ENCODE measurements at regions not wholly inside any gene's neighbourhood (a gene's known extent, or its start where the extent isn't known, plus 50 kb on each side); places are given as distances from the start of the nearest gene placed in this dataset.
"Not testable (repeated sequence)": the region's sequence is repeated elsewhere in the genome, so short reads cannot be mapped to it uniquely, and the experiment has no call there.

- DNase-seq = no peak
- in situ Hi-C loops (cut with MboI; ENCODE audit: low pct_unique_long_range_greater_than_20kb, low sequenced_read_pairs) = no loop called here
Observed at GRCh38 chr9:85136987-85137386, 467.5 kb downstream of the NTRK2 start.

DNA sequence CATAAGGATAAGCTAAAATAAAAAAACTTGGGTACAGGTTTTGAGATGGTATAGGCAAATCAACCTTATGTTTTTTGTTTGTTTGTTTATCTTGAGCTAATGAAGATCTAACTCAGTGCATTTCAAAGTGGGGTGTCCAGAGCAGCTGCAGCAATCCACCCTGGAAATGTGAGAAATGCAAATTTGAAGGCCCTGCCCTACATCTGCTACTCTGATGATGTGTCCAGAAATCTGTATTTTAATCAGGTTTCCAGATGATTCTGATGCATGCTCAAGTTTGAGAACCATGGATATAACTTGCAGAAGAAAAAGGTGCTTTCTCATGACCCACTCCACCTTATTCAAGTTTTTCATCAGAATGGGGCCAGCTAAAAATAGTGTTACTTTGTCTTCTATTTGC, 467.0 kb downstream of the NTRK2 start:
- in situ Hi-C loops (cut with MboI; ENCODE audit: low pct_unique_long_range_greater_than_20kb, low sequenced_read_pairs) = no loop called here

DNA sequence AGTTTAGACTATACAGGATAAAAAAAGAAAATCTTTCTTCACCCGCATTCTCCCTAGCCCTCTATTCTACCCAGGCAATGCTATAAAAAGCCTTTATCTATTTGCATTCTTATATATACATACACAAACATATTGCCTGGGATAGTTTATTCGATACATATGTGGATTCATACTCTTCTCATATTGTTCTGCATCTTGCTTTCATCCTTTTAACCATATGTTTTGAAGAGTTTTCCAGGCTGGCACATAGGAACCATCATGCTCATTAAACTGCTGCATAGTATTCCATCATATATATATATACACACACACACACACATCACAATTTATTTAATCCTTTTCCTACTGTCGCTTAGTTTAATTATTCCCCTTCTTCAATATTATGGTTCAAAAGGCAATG, 461.2 kb downstream of the NTRK2 start:
- in situ Hi-C loops (cut with MboI; ENCODE audit: low pct_unique_long_range_greater_than_20kb, low sequenced_read_pairs) = no loop called here
- no peak for DNase-seq

More for the DNA sequence above, 467.0 kb downstream of the NTRK2 start:
- no peak for DNase-seq

- no peak for DNase-seq
- in situ Hi-C loops (cut with MboI; ENCODE audit: low pct_unique_long_range_greater_than_20kb, low sequenced_read_pairs) = no loop called here
Observed at GRCh38 chr9:85130260-85130659, 460.7 kb downstream of the NTRK2 start.

DNA sequence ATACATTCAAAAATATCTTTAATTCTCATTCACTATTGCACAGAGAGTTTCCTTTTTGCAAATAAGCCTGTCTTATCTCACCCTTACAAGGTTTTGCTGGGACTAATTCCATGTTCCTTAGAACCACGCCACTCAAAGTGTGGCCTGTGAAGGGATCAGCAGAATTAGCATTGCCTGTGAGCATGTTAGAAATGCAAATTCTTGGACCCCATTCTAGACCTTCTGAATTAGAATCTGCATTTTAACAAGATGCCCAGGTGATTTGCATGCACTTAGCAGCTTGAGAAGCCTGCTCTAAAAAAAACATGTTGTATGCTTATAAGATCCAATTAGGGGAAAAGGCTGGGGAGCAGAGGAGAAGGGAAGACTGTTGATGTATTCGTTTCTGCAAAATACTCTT, 460.0 kb downstream of the NTRK2 start:
- in situ Hi-C loops (cut with MboI; ENCODE audit: low pct_unique_long_range_greater_than_20kb, low sequenced_read_pairs) = no loop called here
- DNase-seq = no peak

- in situ Hi-C loops (cut with MboI; ENCODE audit: low pct_unique_long_range_greater_than_20kb, low sequenced_read_pairs) = no loop called here
- no peak for DNase-seq
Observed at GRCh38 chr9:85118990-85119755, 449.6 kb downstream of the NTRK2 start.

DNA sequence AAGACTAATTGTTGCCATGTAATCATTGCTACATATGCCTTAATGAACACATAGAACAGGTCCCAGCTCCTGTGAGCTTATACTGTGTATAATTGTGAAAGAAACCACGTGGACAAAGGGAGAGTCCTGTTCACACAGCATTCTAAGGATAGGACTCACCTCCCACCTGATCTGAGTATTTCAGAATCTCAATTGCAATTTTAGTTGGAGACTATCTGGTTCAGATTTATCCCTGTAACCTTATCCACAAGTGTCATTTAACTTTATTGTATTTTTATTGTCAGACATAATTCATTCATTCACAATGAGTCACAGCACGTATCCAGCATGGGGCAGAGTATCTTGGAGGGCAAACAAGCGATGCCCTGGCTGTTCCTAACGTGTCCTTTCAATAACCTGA, 448.3 kb downstream of the NTRK2 start:
- in situ Hi-C loops (cut with MboI; ENCODE audit: low pct_unique_long_range_greater_than_20kb, low sequenced_read_pairs) = no loop called here
- no peak for DNase-seq

GRCh38 chr9:85115473-85115872, 445.9 kb downstream of the NTRK2 start:
- no peak for DNase-seq
- in situ Hi-C loops (cut with MboI; ENCODE audit: low pct_unique_long_range_greater_than_20kb, low sequenced_read_pairs) = no loop called here

- in situ Hi-C loops (cut with MboI; ENCODE audit: low pct_unique_long_range_greater_than_20kb, low sequenced_read_pairs) = no loop called here
- DNase-seq = no peak
Observed at GRCh38 chr9:85114799-85115198, 445.3 kb downstream of the NTRK2 start.

GRCh38 chr9:85112933-85113418, 443.4 kb downstream of the NTRK2 start:
- in situ Hi-C loops (cut with MboI; ENCODE audit: low pct_unique_long_range_greater_than_20kb, low sequenced_read_pairs) = no loop called here
- no peak for DNase-seq

- in situ Hi-C loops (cut with MboI; ENCODE audit: low pct_unique_long_range_greater_than_20kb, low sequenced_read_pairs) = no loop called here
- no peak for DNase-seq
Observed at GRCh38 chr9:85112391-85112790, 442.9 kb downstream of the NTRK2 start.

- in situ Hi-C loops (cut with MboI; ENCODE audit: low pct_unique_long_range_greater_than_20kb, low sequenced_read_pairs) = no loop called here
- no peak for DNase-seq
Observed at GRCh38 chr9:85108746-85109145, 439.2 kb downstream of the NTRK2 start.

GRCh38 chr9:85108229-85108628, 438.7 kb downstream of the NTRK2 start:
- in situ Hi-C loops (cut with MboI; ENCODE audit: low pct_unique_long_range_greater_than_20kb, low sequenced_read_pairs) = no loop called here
- DNase-seq = no peak

- no peak for DNase-seq
- in situ Hi-C loops (cut with MboI; ENCODE audit: low pct_unique_long_range_greater_than_20kb, low sequenced_read_pairs) = no loop called here
Observed at GRCh38 chr9:85089188-85089969, 419.9 kb downstream of the NTRK2 start.

DNA sequence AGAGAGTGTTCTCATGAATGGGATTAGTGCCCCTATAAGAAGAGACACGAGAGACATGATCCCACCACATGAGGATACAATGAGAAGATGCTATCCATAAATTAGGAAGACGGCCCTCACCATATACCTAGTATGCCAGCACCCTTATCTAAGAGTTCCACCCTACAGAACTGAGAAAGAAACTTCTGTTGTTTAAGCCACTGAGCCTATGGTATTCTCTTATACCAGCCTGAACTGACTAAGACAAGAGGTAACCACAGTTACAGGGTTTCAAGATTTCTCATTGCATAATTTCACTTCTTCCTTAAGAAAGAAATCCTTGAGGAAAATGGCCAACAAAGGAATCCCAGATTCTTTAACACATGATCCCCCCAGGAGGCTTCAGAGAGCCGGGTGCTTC, 412.4 kb downstream of the NTRK2 start:
- DNase-seq = no peak
- in situ Hi-C loops (cut with MboI; ENCODE audit: low pct_unique_long_range_greater_than_20kb, low sequenced_read_pairs) = no loop called here

GRCh38 chr9:85079349-85079748, 409.8 kb downstream of the NTRK2 start:
- no peak for DNase-seq

DNA sequence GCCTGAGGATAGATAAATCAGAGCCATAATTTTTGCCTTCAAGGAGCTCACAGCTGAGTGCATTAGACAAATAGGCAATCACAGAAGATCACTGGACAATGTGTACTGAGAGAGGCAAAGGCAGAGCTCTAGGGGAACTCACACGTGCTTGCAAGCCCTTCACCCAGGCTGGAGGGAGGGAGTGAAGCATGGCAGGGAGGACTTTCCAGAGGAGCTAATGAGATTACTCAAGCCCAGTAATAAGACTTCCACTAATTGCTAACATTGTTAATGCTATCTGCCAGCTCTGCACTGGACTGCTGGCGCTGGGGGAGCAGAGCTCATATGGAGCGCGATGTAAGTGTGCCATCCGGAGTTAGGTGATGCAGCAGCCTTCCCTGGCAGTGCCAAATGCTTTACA, 408.4 kb downstream of the NTRK2 start:
- DNase-seq = no peak
- in situ Hi-C loops (cut with MboI; ENCODE audit: low pct_unique_long_range_greater_than_20kb, low sequenced_read_pairs) = no loop called here

More at GRCh38 chr9:85079349-85079748, 409.8 kb downstream of the NTRK2 start:
- in situ Hi-C loops (cut with MboI; ENCODE audit: low pct_unique_long_range_greater_than_20kb, low sequenced_read_pairs) = no loop called here

- in situ Hi-C loops (cut with MboI; ENCODE audit: low pct_unique_long_range_greater_than_20kb, low sequenced_read_pairs); DNase-seq: not testable (repeated sequence)
Observed at GRCh38 chr9:85077146-85077545, 407.6 kb downstream of the NTRK2 start.

Measured in KBM-7 (cell line).